ENCODE measurements at regions not wholly inside any gene's neighbourhood (a gene's known extent, or its start where the extent isn't known, plus 50 kb on each side); places are given as distances from the start of the nearest gene placed in this dataset.
"Not testable (repeated sequence)": the region's sequence is repeated elsewhere in the genome, so short reads cannot be mapped to it uniquely, and the experiment has no call there.

- ATAC-seq (no peak), DNase-seq (no peak)
- intact Hi-C loops (cut with DNase I) = no loop called here
These were observed 182.2 kb upstream of the SPRY2 start for GRCh38 chr13:80523134-80523533.

GRCh38 chr13:80522463-80522862 lies 181.5 kb upstream of the SPRY2 start:
- DNase-seq; ATAC-seq; intact Hi-C loops (cut with DNase I): not testable (repeated sequence)

- intact Hi-C loops (cut with DNase I) = no loop called here
- ATAC-seq = no peak
These were observed 176.0 kb upstream of the SPRY2 start for GRCh38 chr13:80516818-80517348.

DNA sequence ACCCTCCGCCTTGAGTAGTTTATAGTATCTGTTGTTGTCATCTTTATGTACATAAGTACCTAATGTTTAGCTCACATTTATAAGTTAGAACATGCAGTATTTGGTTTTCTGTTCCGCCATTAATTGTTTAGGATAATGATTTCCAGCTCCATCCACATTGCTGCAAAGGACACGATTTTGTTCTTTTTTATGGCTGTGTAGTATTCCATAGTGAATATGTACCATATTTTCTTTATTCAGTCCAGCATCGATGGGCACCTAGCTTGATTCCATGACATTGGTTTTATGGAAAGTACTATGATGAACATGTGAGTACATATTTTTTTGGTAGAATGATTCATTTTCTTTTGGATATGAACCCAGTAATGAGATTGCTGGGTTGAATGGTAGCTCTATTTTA lies 174.4 kb upstream of the SPRY2 start:
- DNase-seq (no peak), ATAC-seq (no peak)
- intact Hi-C loops (cut with DNase I) = no loop called here

More at GRCh38 chr13:80516818-80517348, 176.0 kb upstream of the SPRY2 start:
- no peak for DNase-seq

DNA sequence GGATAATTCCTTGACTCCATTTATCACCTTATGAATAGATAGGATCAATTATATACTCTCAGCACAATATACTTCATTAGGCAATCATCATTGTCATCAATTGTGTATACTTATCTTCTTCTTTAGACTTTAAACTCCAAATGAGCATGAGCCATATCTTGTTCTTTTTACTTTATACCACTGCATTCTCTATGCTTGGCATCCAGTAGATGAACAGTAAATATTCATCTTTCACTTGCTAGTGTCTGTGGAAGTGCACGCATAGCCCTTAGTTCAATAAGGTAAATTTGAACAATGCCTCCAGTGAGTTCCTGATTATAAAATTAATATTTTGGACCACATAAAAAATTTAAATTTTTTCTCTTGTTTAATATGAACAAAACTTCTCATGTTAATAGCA lies 172.3 kb upstream of the SPRY2 start:
- ATAC-seq (no peak), DNase-seq (no peak)
- intact Hi-C loops (cut with DNase I) = no loop called here

DNA sequence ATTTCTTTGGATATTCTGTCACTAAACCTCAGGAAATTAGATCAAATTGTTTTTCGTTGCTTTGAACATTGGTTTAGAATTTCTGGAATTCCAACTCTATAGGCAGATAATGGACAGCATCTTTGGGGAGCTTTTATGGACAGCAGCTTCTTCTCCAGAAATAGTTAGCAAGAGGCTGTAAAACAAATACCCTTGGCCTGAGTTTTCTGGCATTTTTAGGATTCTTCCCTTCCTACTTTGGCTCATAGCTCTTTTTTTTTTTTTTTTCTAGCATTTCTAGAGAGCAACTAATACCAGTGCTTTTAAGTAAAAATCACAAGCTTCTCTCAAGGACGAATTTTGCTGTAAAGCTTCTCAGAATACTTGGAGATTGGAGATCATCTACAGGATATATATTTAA lies 169.8 kb upstream of the SPRY2 start:
- DNase-seq (no peak), ATAC-seq (no peak)
- intact Hi-C loops (cut with DNase I) = no loop called here

DNA sequence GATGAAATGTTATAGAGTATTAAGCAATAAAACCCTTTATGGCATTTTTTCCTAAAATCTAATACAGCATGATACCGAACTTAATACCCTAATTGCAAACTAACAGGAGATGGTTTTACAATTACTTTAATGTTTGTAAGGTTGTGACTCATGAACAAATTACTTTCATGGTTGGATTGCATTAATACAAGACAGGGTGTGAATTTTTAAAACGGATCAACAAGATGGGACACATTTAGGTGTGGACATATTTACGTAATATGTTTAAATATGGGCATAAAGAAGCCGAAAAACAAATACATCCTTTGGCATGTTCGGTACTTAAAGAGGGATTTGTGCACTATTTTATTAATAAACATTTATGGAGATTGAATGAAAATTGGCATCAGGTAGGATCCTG lies 168.3 kb upstream of the SPRY2 start:
- no peak for DNase-seq
- intact Hi-C loops (cut with DNase I) = no loop called here
- ATAC-seq = no peak

DNA sequence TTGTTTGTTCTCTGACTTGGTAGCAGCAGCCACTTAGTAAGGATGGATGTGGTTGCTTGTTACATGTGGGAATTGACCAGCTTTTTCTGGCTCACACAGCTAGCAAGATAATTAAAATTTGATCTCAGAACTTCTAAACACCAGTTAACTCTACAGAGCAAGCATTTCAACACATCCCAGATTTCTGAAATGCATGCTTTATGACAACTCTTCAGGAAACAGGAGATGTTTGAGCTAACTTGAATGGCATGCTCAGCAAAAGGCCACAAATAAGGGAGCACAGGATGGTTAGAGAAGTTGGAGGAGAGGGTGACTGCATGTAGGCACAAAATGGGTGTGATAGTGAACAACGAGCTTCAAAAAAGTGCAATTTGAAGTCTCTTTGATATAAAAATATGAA lies 167.1 kb upstream of the SPRY2 start:
- intact Hi-C loops (cut with DNase I) = no loop called here
- no peak for DNase-seq
- no peak for ATAC-seq

DNA sequence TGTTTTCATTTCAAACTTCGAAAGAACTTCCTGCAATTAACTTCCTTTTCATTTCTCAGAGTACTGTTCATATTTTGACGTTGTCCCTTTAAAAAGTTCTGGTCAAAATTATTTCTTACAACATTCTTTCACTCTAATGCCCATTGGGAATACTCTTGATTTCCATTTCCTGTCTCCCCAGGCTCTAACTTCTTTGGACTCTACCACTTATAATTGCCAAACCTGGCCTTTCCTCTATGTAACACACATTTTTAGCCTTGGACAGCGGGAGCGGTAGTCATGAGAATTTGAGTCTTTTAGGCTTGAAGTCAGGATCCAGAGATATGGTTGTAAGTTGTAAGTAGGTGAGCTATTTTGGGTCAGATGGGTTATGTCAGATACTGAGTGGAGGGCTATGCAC lies 163.5 kb upstream of the SPRY2 start:
- DNase-seq (no peak), ATAC-seq (peak; percentile 38 to 57)
- intact Hi-C loops (cut with DNase I) = no loop called here

DNA sequence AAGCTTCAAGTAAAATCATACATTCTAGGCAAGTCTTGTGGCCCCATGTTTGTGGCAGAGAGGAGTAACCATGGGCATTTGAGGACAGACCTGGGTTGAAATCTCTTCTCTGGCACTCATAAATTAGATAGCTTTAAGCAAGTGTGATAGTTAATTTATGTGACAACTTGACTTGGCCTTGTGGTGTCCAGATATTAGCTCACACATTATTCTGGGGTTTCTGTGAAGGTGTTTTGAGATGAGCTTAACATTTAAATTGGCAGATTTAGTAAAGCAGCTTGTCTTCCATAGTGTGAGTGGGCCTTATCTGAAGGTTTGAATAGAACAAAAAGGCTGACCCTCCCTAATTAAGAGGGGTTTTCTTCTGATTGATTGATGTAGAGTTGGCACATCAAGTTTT lies 161.4 kb upstream of the SPRY2 start:
- intact Hi-C loops (cut with DNase I) = no loop called here
- no peak for DNase-seq
- peak in 1 of 2 donors; percentile 56 for ATAC-seq

DNA sequence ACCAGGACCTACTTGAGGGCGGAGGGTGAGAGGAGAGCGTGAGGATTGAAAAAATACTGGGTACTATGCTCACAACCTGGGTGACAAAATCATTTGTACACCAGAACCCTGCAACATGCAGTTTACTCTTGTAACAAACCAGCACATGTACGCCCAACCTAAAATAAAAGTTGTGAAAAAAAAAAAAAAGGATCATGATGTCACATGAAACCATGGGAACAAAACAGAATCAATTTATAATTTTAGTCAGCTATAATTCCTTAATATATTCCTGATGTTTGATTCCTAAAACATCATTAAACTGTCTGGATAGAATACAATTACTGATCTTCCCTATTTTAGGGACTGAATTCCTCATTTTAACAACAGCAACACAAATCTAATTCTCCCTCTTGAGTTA lies 160.6 kb upstream of the SPRY2 start:
- DNase-seq = no peak
- no peak for ATAC-seq
- intact Hi-C loops (cut with DNase I) = no loop called here

- no peak for ATAC-seq
- intact Hi-C loops (cut with DNase I) = no loop called here
- no peak for DNase-seq
These were observed 158.8 kb upstream of the SPRY2 start for GRCh38 chr13:80499536-80500290.

DNA sequence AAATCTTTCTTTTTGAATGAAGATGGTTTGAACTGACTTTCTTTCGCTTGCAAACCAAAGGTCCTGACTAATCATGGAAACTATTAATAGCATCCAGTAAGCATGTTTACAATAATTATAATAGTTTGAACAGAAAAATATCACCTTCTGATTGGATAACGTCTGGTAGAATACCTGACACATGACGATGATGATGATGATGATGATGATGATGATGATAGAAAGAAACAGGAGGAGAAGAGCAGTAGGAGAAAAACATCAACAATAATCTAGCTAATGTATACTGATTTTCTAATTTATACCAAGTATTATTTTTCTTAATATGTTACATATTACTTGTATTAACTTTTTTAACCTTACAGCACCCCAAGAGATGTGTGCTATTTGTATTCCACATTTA lies 157.5 kb upstream of the SPRY2 start:
- intact Hi-C loops (cut with DNase I) = no loop called here
- DNase-seq (no peak), ATAC-seq (no peak)

- intact Hi-C loops (cut with DNase I) = no loop called here
- ATAC-seq (no peak), DNase-seq (no peak)
These were observed 157.1 kb upstream of the SPRY2 start for GRCh38 chr13:80497978-80498377.

DNA sequence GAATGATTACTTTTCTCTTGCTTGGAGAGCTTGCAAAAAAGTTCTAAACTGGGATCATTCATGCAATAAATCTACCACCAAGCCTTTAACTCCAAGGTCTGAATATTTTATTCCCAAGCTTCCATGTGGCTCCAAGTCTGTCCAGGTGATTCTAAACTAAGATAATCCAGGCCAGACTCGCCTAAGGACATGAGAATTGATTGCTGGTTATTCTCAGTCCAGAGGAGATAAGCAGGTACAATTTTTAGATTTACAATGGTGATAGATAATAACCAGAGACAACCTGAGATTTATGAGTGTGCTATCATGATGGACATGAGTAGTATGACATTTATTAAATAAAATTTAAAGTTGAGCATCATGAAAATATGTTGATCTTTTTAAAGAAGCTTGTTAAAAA lies 156.5 kb upstream of the SPRY2 start:
- no peak for DNase-seq
- no peak for ATAC-seq
- intact Hi-C loops (cut with DNase I) = no loop called here

- ATAC-seq = no peak
- intact Hi-C loops (cut with DNase I) = no loop called here
- no peak for DNase-seq
These were observed 155.9 kb upstream of the SPRY2 start for GRCh38 chr13:80496721-80497397.

- ATAC-seq; intact Hi-C loops (cut with DNase I); DNase-seq: not testable (repeated sequence)
These were observed 149.6 kb upstream of the SPRY2 start for GRCh38 chr13:80490491-80490943.

GRCh38 chr13:80486402-80486801 lies 145.5 kb upstream of the SPRY2 start:
- intact Hi-C loops (cut with DNase I) = no loop called here
- ATAC-seq = no peak
- no peak for DNase-seq

DNA sequence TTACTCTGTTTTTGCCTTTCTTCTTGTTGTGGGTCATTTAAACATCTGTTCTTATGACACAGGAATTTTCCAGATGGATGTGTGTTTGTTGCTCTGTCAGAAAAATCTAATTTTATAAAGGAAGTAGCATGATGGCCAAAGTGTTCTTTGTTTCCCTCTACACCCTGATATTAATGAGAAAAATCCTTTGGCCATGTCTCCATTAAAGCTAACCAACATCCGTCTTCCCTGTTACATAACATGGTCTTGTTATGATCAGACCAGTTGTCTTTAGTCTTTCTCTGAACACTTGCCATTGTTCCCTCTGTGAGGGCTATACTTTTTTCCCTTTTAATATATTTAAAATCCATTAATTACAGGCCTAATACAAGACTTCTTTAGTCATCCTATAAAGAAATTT lies 142.2 kb upstream of the SPRY2 start:
- intact Hi-C loops (cut with DNase I) = no loop called here
- ATAC-seq (no peak), DNase-seq (no peak)

GRCh38 chr13:80481588-80481987 lies 140.7 kb upstream of the SPRY2 start:
- intact Hi-C loops (cut with DNase I) = no loop called here
- ATAC-seq = no peak
- DNase-seq = no peak
